GM23338 (cell line): ENCODE measurements at regions not wholly inside any gene's neighbourhood (a gene's known extent, or its start where the extent isn't known, plus 50 kb on each side); places are given as distances from the start of the nearest gene placed in this dataset.

Experiments
- ATAC-seq: fragments of 200-7000 bp; cut with Tn5 transposase; 3 replicates; pipeline ENCODE4 v1.9.1; 2020
- DNase-seq: peaks from one replicate; pipeline ENCODE4 v3.0.0-alpha.2; 2015; ENCODE audit warnings: low spot score
- H2AFZ ChIP-seq: fragments of 200-600 bp; sonication (generic); 2 replicates; pipeline ENCODE4 v1.8.0; 2016; ENCODE audit warnings: antibody characterized with exemption, mild to moderate bottlenecking, moderate library complexity
- H3F3A ChIP-seq: fragments of 200-600 bp; sonication (generic); replicated peaks from 2 replicates; pipeline ENCODE4 v1.8.0; 2017; ENCODE audit warnings: antibody characterized with exemption, mixed run types, low read depth
- H3K27ac ChIP-seq: fragments of 200-600 bp; sonication (generic); 2 replicates; pipeline ENCODE4 v1.6.1; 2016; ENCODE audit warnings: low read depth
- H3K27me3 ChIP-seq: fragments of 200-600 bp; sonication (generic); 2 replicates; pipeline ENCODE4 v1.8.0; 2016; ENCODE audit warnings: mild to moderate bottlenecking, mixed run types, moderate library complexity; ENCODE audit not compliant: insufficient read depth
- H3K36me3 ChIP-seq: fragments of 200-600 bp; sonication (generic); 2 replicates; pipeline ENCODE4 v1.8.0; 2016; ENCODE audit warnings: mild to moderate bottlenecking; ENCODE audit not compliant: insufficient read depth
- H3K4me1 ChIP-seq: fragments of 200-600 bp; sonication (generic); 2 replicates; pipeline ENCODE4 v1.8.0; 2016; ENCODE audit warnings: mild to moderate bottlenecking, moderate library complexity; ENCODE audit not compliant: insufficient read depth
- H3K4me2 ChIP-seq: fragments of 200-600 bp; sonication (generic); 2 replicates; pipeline ENCODE4 v1.7.1; 2017; ENCODE audit warnings: mixed run types
- H3K4me3 ChIP-seq: fragments of 200-600 bp; sonication (generic); 2 replicates; pipeline ENCODE4 v1.6.1; 2016; ENCODE audit warnings: mixed run types
- H3K79me2 ChIP-seq: fragments of 200-600 bp; sonication (generic); replicated peaks from 2 replicates; pipeline ENCODE4 v1.8.0; 2017; ENCODE audit warnings: mild to moderate bottlenecking; ENCODE audit not compliant: insufficient read depth
- H3K9me2 ChIP-seq: fragments of 200-600 bp; sonication (generic); 2 replicates; pipeline ENCODE4 v1.8.0; 2017; ENCODE audit not compliant: insufficient read depth
- H4K20me1 ChIP-seq: fragments of 200-600 bp; sonication (generic); replicated peaks from 2 replicates; pipeline ENCODE4 v1.8.0; 2017; ENCODE audit warnings: mild to moderate bottlenecking; ENCODE audit not compliant: insufficient read depth
- H3K27ac Mint-ChIP-seq: 2 replicates; pipeline ENCODE4 v1.8.0; 2020; ENCODE audit warnings: inconsistent platforms, mild to moderate bottlenecking, moderate library complexity, mixed read lengths
- H3K27me3 Mint-ChIP-seq: 3 replicates; pipeline ENCODE4 v1.8.0; 2022; ENCODE audit warnings: low read depth, mild to moderate bottlenecking, moderate library complexity, mixed read lengths, inconsistent platforms; ENCODE audit not compliant: insufficient read depth, poor library complexity
- H3K36me3 Mint-ChIP-seq: 3 replicates; pipeline ENCODE4 v1.8.0; 2021; ENCODE audit warnings: low read depth, mild to moderate bottlenecking, inconsistent platforms, moderate library complexity, mixed read lengths
- H3K4me1 Mint-ChIP-seq: 3 replicates; pipeline ENCODE4 v1.8.0; 2020; ENCODE audit warnings: mild to moderate bottlenecking, inconsistent platforms, mixed read lengths
- H3K4me3 Mint-ChIP-seq: 3 replicates; pipeline ENCODE4 v1.8.0; 2021; ENCODE audit warnings: moderate library complexity, mild to moderate bottlenecking, inconsistent platforms, mixed read lengths
- H3K9me3 Mint-ChIP-seq: 3 replicates; pipeline ENCODE4 v1.8.0; 2020; ENCODE audit warnings: moderate library complexity, mild to moderate bottlenecking, inconsistent platforms, mixed read lengths
- CREB1 ChIP-seq: fragments of 250-450 bp; sonication (Bioruptor Pico); IDR thresholded peaks from 2 replicates; pipeline ENCODE4 v1.5.0; 2020; ENCODE audit warnings: low read depth, mild to moderate bottlenecking, moderate library complexity
- CTCF ChIP-seq, 2 experiments: fragments of 200-600 bp in 1 of 2; sonication (generic) in 1 of 2; conservative IDR thresholded peaks; 2 replicates each; pipeline versions ENCODE4 v1.5.1 to v1.6.1; 2016 to 2017; ENCODE audit warnings: antibody characterized with exemption in 2 of 2, low read depth in 2 of 2, mild to moderate bottlenecking in 2 of 2, moderate library complexity in 1 of 2
- ETS1 ChIP-seq: IDR thresholded peaks from 2 replicates; pipeline ENCODE4 v1.6.1; 2016; ENCODE audit warnings: antibody characterized with exemption
- EZH2 ChIP-seq: fragments of 200-600 bp; sonication (generic); IDR thresholded peaks from one replicate; pipeline ENCODE4 v1.8.0; 2017; ENCODE audit warnings: antibody characterized with exemption, mild to moderate bottlenecking, low read depth; ENCODE audit not compliant: unreplicated experiment
- EZH2phosphoT487 ChIP-seq: fragments of 200-600 bp; sonication (generic); IDR thresholded peaks from one replicate; pipeline ENCODE4 v1.8.1; 2018; ENCODE audit warnings: antibody characterized with exemption; ENCODE audit not compliant: unreplicated experiment
- JUNB ChIP-seq: IDR thresholded peaks from one replicate; pipeline ENCODE4 v1.6.1; 2016; ENCODE audit warnings: antibody characterized with exemption; ENCODE audit not compliant: unreplicated experiment
- POLR2AphosphoS5 ChIP-seq: IDR thresholded peaks from 2 replicates; pipeline ENCODE4 v1.6.1; 2016; ENCODE audit warnings: antibody characterized with exemption, low read depth
- REST ChIP-seq: IDR thresholded peaks from one replicate; pipeline ENCODE4 v1.6.1; 2018; ENCODE audit warnings: antibody characterized with exemption; ENCODE audit not compliant: unreplicated experiment
- STAT1 ChIP-seq: IDR thresholded peaks from one replicate; pipeline ENCODE4 v1.6.1; 2016; ENCODE audit warnings: antibody characterized with exemption; ENCODE audit not compliant: unreplicated experiment
- ZNF114 ChIP-seq: fragments of 250-450 bp; sonication (Bioruptor Pico); IDR thresholded peaks from 2 replicates; pipeline ENCODE4 v1.5.0; 2020; ENCODE audit warnings: mild to moderate bottlenecking, moderate library complexity
- ZNF331 ChIP-seq: fragments of 250-450 bp; sonication (Bioruptor Pico); IDR thresholded peaks from 2 replicates; pipeline ENCODE4 v1.5.0; 2020; ENCODE audit warnings: low read depth, mild to moderate bottlenecking, moderate library complexity
- ZNF462 ChIP-seq: fragments of 250-450 bp; sonication (Bioruptor Pico); IDR thresholded peaks from 2 replicates; pipeline ENCODE4 v1.5.0; 2020; ENCODE audit warnings: mild to moderate bottlenecking, moderate library complexity

GRCh38 chr2:21424375-21424774 is 300.6 kb downstream of the TDRD15 start:
- TF ChIP-seq EZH2phosphoT487 (no peak), CREB1 (no peak), ZNF114 (CRISPR knock-in tag) (no peak), CTCF (conservative IDR thresholded peaks at IDR 0.05; ENCODE audit: low read depth in 2 of 2) (no peak), REST (no peak), ETS1 (no peak), POLR2AphosphoS5 (no peak), ZNF462 (CRISPR knock-in tag) (no peak), EZH2 (no peak), ZNF331 (CRISPR knock-in tag) (no peak), JUNB (no peak), STAT1 (no peak)
- Mint-ChIP-seq H3K27me3 (no peaks in the 10 kb centered on the region), H3K4me1 (peaks cover 7% of the 10 kb centered on the region), H3K36me3 (no peaks in the 10 kb centered on the region; the same call in 1 of the 3 replicates), H3K27ac (no peak overlapping the region), H3K9me3 (no peaks in the 10 kb centered on the region; the same call in 2 of the 3 replicates), H3K4me3 (no peak overlapping the region)
- Histone ChIP-seq H3K9me2 (0 out of 2 replicates have a peak, but pooled peaks cover 4% of the 10 kb centered on the region), H3K27ac (no peak overlapping the region), H3K36me3 (no peaks in the 10 kb centered on the region), H4K20me1 (no peaks in the 10 kb centered on the region), H3K27me3 (no peaks in the 10 kb centered on the region), H3F3A (no peaks in the 10 kb centered on the region), H3K4me3 (no peak overlapping the region), H3K4me2 (no peak overlapping the region), H3K4me1 (no peaks in the 10 kb centered on the region), H3K79me2 (no peaks in the 10 kb centered on the region), H2AFZ (no peak overlapping the region)
- DNase-seq = no peak
- ATAC-seq = no peak
